HG03103 (cell line): ENCODE measurements at regions not wholly inside any gene's neighbourhood (a gene's known extent, or its start where the extent isn't known, plus 50 kb on each side); places are given as distances from the start of the nearest gene placed in this dataset.
"Not testable (repeated sequence)": the region's sequence is repeated elsewhere in the genome, so short reads cannot be mapped to it uniquely, and the experiment has no call there.

Experiments
- ATAC-seq: cut with Tn5 transposase; IDR thresholded peaks from one replicate; pipeline ENCODE4 v1.9.1; 2021; ENCODE audit warnings: low read depth; ENCODE audit not compliant: unreplicated experiment

- no peak for ATAC-seq
These were observed 85.7 kb upstream of the CMKLR1 start for GRCh38 chr12:108424816-108425215.

GRCh38 chr12:108424026-108424425 is 84.9 kb upstream of the CMKLR1 start:
- ATAC-seq: no peak

- ATAC-seq: no peak
These were observed 84.4 kb upstream of the CMKLR1 start for GRCh38 chr12:108423486-108423885.

GRCh38 chr12:108421082-108421481 is 82.0 kb upstream of the CMKLR1 start:
- ATAC-seq: not testable (repeated sequence)

- ATAC-seq: not testable (repeated sequence)
These were observed 81.3 kb upstream of the CMKLR1 start for GRCh38 chr12:108420421-108420820.

GRCh38 chr12:108419949-108420348 is 80.8 kb upstream of the CMKLR1 start:
- no peak for ATAC-seq

GRCh38 chr12:108418164-108418890 is 79.2 kb upstream of the CMKLR1 start:
- no peak for ATAC-seq

GRCh38 chr12:108414021-108414420 is 74.9 kb upstream of the CMKLR1 start:
- ATAC-seq: no peak

GRCh38 chr12:108410689-108411088 is 71.6 kb upstream of the CMKLR1 start:
- no peak for ATAC-seq

GRCh38 chr12:108409481-108409880 is 70.4 kb upstream of the CMKLR1 start:
- ATAC-seq: no peak

GRCh38 chr12:108403952-108404351 is 64.8 kb upstream of the CMKLR1 start:
- no peak for ATAC-seq

- no peak for ATAC-seq
These were observed 62.9 kb upstream of the CMKLR1 start for GRCh38 chr12:108401964-108402363.

- ATAC-seq: no peak
These were observed 61.9 kb upstream of the CMKLR1 start for GRCh38 chr12:108400900-108401480.

GRCh38 chr12:108400481-108400880 is 61.4 kb upstream of the CMKLR1 start:
- no peak for ATAC-seq

GRCh38 chr12:108400056-108400455 is 60.9 kb upstream of the CMKLR1 start:
- ATAC-seq: no peak

GRCh38 chr12:108399514-108399913 is 60.4 kb upstream of the CMKLR1 start:
- ATAC-seq: no peak

- ATAC-seq: no peak
These were observed 55.1 kb upstream of the CMKLR1 start for GRCh38 chr12:108394196-108394595.

GRCh38 chr12:108392284-108392683 is 53.2 kb upstream of the CMKLR1 start:
- no peak for ATAC-seq

- ATAC-seq: no peak
These were observed 51.5 kb upstream of the CMKLR1 start for GRCh38 chr12:108390495-108391203.

GRCh38 chr12:108389544-108389943 is 50.4 kb upstream of the CMKLR1 start:
- ATAC-seq: no peak
